T-helper 22 cell (primary cell): ENCODE measurements at regions not wholly inside any gene's neighbourhood (a gene's known extent, or its start where the extent isn't known, plus 50 kb on each side); places are given as distances from the start of the nearest gene placed in this dataset.

Source experiments
- DNase-seq: peaks from one replicate; pipeline ENCODE4 v3.0.0-alpha.2; 2020; ENCODE audit warnings: low read depth

- DNase-seq = no peak
These were observed 565.8 kb upstream of the DPPA4 start for GRCh38 chr3:109903100-109903499.

GRCh38 chr3:109910772-109911171, 573.4 kb upstream of the DPPA4 start:
- no peak for DNase-seq

DNA sequence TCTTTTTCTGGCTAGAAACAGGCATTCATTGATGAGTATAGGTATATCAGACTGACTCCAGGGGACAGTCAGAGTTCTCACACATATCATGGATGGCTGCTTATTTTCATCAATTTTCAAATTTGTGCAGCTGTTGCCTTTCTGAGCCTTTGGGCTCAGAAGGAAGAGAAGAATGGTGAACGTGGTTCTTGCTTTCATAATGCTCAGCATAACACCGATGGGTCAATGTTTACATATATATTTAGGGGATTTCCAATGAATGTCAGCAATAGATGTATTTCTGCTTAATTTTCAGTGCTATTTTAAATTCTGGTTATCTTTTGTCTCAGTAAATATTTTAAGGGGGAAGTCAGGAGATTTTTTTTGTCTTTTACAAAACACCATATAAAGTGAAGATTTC, 581.4 kb upstream of the DPPA4 start:
- DNase-seq = no peak

GRCh38 chr3:109920749-109921148, 583.4 kb upstream of the DPPA4 start:
- no peak for DNase-seq

DNA sequence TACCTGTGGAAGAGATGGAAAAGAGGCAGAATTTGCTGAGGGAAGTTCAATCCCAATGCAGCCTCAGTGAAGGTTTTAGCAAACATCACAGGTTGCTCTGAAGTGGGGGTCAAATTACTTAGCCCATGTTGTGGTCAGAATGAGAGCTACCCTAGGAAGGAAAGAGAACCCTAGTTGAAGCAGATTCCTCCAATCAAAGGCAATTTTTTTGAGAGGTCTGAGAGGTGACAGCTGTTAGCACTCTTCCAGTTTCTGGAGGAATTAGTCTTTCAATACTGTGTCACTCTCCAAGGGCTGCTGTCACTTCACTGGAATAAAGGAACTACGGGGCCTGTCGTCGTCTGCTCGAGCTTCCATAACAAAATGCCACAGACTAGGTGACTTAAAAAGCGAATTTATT, 584.2 kb upstream of the DPPA4 start:
- DNase-seq = no peak

GRCh38 chr3:109922856-109923255, 585.5 kb upstream of the DPPA4 start:
- DNase-seq = no peak

DNA sequence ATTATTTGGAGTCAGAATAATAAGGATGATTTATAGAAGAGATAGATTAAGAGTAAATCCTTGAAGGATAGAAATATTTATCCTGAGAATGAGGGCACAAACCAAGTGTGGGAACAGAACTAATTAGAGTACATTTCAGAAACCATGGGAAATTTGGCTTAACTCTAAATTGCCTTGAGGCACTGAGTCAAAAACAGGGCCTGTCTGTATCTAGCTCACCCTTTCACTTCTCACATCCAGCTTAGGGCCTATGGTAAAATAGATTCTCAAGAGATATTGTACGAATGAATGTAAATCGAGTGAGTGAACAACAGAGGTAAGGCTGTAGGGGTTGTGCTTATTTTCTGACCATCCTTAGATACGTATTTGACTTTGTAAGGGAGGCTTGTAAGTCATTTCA, 586.1 kb upstream of the DPPA4 start:
- DNase-seq = no peak

DNA sequence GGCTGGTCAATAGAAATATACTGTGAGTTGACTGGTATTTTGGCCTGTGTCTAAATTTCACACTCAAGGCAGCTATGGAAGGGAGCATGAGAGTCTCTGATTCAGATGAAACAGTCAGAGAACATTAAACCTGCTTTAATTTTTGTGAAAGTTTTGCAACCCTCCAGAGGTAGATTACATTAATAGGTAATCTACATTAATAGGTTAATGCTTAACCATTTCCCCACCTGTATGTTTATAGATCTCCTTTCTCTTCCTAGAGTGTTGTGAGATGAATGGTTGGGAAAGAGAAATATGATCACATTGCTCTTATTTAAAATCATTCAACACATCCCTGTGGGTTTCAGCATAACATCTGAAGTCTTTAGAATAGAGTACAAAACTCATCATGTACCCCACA, 586.9 kb upstream of the DPPA4 start:
- no peak for DNase-seq

- no peak for DNase-seq
These were observed 589.0 kb upstream of the DPPA4 start for GRCh38 chr3:109926376-109926775.

DNA sequence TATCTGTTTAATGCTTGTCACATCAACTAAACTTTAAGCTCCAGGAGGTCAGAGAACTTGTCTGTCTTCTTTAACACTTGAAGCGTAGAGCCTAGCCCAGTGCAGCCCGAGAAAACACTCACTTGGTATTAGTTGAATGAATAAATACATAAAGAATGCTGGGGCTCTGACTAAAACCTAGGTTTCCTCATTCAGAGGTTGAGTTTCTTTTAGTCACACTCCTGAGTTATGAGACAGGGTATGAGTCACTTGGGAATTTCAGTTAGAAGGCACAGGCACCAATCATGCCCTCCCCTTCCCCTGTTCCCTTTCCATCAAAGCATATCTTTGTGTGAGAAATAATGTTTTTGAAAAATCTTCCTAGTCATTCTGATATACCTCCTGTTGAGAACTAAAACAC, 589.8 kb upstream of the DPPA4 start:
- DNase-seq = no peak

DNA sequence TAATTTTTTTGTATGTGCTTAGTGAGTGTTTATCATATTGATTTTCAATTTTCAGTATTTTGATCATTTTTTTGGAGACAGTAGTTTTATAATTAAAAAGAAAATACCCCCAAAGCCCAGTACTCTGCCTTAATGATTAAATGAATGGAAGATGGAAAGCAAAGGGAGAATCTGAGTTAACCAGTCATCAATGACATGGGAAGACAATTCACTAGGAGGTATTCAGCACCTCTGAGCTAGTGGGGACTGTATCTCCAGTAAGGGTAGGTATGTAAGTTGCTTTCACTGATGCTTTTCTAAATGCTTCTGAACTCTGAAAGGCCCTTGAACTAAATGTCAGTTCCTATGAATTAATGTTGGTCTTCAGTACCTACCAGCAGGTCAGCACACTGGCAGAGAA, 590.4 kb upstream of the DPPA4 start:
- no peak for DNase-seq

GRCh38 chr3:109930582-109930981, 593.2 kb upstream of the DPPA4 start:
- DNase-seq = no peak

DNA sequence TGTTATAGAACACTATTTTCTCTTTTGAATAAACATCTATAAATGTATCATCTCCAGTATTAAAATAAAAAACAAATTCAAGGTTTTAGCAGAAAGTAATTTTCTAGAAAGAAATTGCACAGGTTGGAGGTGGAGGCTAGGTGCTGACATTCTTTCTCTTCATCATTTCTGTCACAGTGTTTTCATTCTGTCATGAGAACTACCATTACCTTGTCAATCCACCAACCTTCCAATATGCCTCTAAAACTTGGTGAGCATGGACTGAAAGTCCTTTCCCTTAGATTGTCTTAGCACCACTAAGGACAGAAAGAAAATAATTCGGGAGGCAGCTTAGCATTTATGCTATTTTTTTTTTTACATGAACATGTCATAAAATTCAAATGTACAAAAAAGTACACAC, 596.2 kb upstream of the DPPA4 start:
- no peak for DNase-seq

DNA sequence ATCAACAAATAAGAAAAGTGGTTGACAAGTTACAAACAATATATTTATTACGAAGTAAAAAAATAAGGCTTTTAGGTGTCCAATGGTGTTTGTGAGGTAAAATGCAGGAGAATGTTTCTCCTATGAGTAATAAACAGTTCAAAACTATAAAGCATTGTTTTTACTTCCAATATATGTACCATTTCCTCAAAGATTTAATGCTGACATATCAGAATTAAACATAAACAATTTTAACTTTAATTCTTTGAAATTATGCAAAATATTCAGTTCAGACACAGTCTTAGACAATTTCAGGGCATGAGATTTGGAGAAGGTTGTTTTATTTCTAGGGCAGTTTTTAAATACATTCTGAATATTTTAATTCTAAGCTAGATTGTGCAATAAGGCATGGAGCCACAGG, 602.5 kb upstream of the DPPA4 start:
- DNase-seq = no peak

GRCh38 chr3:109943181-109943580, 605.8 kb upstream of the DPPA4 start:
- no peak for DNase-seq

DNA sequence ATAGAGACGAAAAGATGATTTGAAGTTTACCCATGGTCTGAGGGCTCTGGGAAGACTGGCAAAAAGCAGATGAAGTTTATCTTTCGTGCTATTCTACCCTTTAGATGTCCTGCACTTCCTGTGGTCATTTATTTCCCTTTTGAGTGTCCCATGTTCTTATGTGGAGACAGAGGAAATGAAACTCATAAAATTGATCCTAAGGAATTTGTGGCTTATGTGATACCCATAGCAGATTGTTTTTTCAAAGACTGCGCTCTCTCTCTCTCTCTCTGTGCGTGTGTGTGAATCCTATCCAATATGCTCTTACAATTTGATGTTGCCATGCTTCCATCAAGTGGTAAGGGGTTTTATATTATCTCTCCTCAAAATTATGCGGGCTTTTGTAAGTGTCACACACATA, 607.5 kb upstream of the DPPA4 start:
- DNase-seq = no peak

DNA sequence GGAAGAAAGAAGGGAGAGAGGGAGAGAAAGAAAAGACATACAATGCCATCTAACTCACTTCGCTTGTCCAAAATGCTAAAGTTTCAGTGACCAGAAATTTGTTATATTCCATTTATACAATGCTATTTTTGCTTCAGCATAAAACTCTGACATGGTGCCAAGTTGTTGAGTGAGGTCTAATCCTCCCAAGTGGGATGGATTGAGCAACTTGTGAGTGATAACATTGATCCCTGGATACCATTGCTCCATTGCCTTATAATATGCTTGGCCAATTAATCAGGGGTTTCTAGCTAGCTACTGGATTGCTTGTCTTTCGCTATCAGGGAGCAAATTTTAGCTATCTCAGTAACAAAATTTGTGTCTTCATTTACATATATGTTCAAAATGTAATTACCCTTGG, 615.6 kb upstream of the DPPA4 start:
- DNase-seq = no peak

GRCh38 chr3:109963831-109964230, 626.5 kb upstream of the DPPA4 start:
- DNase-seq = no peak

GRCh38 chr3:109973733-109974132, 636.4 kb upstream of the DPPA4 start:
- no peak for DNase-seq

DNA sequence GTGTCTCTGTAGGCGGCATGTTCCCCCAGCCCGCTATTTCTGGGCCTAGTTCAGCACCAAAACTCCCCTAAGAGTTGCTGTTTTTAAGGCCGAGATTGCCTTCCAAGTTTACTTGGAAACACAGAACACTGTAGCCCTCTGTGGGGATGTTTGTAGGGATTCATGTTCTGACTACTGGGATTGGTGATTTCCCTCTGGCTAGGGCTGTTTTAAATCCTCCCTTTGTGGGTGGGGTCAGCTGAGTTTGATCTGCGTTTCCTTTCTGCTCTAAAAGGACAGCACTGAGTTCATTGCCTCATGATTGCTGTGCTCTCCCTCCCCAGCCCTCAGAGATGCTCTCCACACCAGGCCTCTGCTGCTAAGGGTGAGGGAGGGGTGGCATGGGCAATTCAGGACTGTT, 640.6 kb upstream of the DPPA4 start:
- DNase-seq = no peak

DNA sequence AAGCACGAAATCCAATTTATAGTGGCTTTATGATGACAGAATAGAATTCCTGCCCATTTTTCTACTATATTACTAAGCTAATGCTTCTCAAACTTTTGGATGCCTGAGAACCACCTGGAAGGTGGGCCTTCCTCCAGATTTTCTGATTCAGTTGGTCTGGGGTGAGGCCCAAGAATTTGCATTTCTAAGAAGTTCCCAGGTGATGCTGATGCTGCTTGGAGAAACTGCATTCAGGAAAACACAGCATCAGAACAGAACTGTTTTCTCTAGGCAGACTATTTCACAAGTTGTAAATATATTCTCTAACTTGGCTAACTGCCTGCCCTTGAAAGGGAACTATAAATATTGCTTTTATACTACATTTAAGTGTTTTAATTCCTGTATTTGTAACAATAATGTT, 644.9 kb upstream of the DPPA4 start:
- no peak for DNase-seq

GRCh38 chr3:109984976-109985375, 647.6 kb upstream of the DPPA4 start:
- DNase-seq = no peak

DNA sequence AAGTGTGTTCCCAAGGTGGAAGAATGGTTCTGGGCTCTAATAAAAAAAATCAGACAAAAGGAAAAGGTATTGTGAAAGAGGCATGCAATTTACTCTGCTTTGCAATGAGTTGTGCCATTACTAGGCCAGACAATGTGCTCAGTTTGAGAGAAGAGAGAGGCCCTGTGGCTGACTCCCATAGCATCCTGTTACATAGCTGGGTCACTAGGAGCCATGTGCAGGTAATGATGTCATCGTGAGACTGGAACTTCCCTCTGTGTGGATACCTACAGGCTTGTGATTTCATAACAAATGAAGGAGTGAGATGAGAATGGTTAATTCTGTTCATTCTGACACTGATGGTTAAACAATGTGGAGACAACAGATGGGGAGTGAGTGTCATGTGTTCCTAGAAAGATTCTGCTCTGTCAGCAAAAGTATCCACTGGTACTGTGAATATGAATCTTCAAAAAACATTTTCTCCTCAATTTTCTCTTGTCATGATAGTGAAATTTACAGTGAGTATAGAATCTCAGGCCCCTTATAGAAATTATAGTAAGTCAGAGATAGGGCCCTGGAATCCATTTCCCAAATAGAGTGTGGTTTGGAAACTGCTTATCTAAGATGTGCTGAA, 648.7 kb upstream of the DPPA4 start:
- DNase-seq = no peak

- no peak for DNase-seq
These were observed 657.5 kb upstream of the DPPA4 start for GRCh38 chr3:109994853-109995252.

- DNase-seq = no peak
These were observed 658.0 kb upstream of the DPPA4 start for GRCh38 chr3:109995377-109995776.
